Calu3 (cell line): ENCODE measurements at regions not wholly inside any gene's neighbourhood (a gene's known extent, or its start where the extent isn't known, plus 50 kb on each side); places are given as distances from the start of the nearest gene placed in this dataset.

Source experiments
- BruUV-seq: library from RNA; stranded (reverse); fragments of 400-500 nt; replicated peaks from 2 replicates; lab custom pipeline; 2021; lab: Mats Ljungman, UMichigan
- CTCF ChIA-PET: fragments of 300-600 bp; sonication (Branson Sonifier 250); formaldehyde crosslinking; loops from one replicate; lab custom pipeline; 2022; ENCODE audit warnings: antibody characterized with exemption; lab: Charles Lee
- DNase-seq: peaks from one replicate; pipeline ENCODE4 v3.0.0; 2022
- H3K27ac Mint-ChIP-seq: one replicate; pipeline ENCODE4 v1.8.0; 2022; ENCODE audit warnings: mixed read lengths; ENCODE audit not compliant: unreplicated experiment
- H3K27me3 Mint-ChIP-seq: one replicate; pipeline ENCODE4 v1.8.0; 2022; ENCODE audit warnings: mixed read lengths; ENCODE audit not compliant: unreplicated experiment
- H3K36me3 Mint-ChIP-seq: one replicate; pipeline ENCODE4 v1.8.0; 2022; ENCODE audit warnings: mild to moderate bottlenecking, moderate library complexity, mixed read lengths; ENCODE audit not compliant: insufficient read depth, unreplicated experiment
- H3K4me1 Mint-ChIP-seq: one replicate; pipeline ENCODE4 v1.8.0; 2022; ENCODE audit warnings: mild to moderate bottlenecking, low read depth, mixed read lengths; ENCODE audit not compliant: unreplicated experiment
- H3K4me3 Mint-ChIP-seq: one replicate; pipeline ENCODE4 v1.8.0; 2022; ENCODE audit warnings: mild to moderate bottlenecking, low read depth, moderate library complexity, mixed read lengths; ENCODE audit not compliant: unreplicated experiment
- H3K9me3 Mint-ChIP-seq: one replicate; pipeline ENCODE4 v1.8.0; 2022; ENCODE audit warnings: low read depth, mixed read lengths; ENCODE audit not compliant: unreplicated experiment
- intact Hi-C: fragments of 100-400 bp; cut with micrococcal nuclease; formaldehyde crosslinking; loops from one replicate; pipeline ENCODE4 v1.10.0; 2022; ENCODE audit not compliant: unreplicated experiment
- TF ChIP-seq, protein P1 (sequence below): fragments of 200-600 bp; IDR thresholded peaks from one replicate; pipeline ENCODE4 v1.8.0; 2022; ENCODE audit warnings: antibody characterized with exemption; ENCODE audit not compliant: unreplicated experiment

- no TSS peak for BruUV-seq
- Mint-ChIP-seq H3K27me3 (no peaks in the 10 kb centered on the region), H3K9me3 (peaks cover 3% of the 10 kb centered on the region), H3K27ac (no peak overlapping the region), H3K4me1 (no peaks in the 10 kb centered on the region), H3K4me3 (no peak overlapping the region), H3K36me3 (no peaks in the 10 kb centered on the region)
- DNase-seq = no peak
- TF ChIP-seq, protein P1, sequence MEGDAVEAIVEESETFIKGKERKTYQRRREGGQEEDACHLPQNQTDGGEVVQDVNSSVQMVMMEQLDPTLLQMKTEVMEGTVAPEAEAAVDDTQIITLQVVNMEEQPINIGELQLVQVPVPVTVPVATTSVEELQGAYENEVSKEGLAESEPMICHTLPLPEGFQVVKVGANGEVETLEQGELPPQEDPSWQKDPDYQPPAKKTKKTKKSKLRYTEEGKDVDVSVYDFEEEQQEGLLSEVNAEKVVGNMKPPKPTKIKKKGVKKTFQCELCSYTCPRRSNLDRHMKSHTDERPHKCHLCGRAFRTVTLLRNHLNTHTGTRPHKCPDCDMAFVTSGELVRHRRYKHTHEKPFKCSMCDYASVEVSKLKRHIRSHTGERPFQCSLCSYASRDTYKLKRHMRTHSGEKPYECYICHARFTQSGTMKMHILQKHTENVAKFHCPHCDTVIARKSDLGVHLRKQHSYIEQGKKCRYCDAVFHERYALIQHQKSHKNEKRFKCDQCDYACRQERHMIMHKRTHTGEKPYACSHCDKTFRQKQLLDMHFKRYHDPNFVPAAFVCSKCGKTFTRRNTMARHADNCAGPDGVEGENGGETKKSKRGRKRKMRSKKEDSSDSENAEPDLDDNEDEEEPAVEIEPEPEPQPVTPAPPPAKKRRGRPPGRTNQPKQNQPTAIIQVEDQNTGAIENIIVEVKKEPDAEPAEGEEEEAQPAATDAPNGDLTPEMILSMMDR = no peak
- intact Hi-C loops = no loop called here
- CTCF ChIA-PET = no interaction called here
These were observed 101.2 kb downstream of the ZNF519 start for GRCh38 chr18:14031053-14031452.

GRCh38 chr18:14029512-14029911, 102.7 kb downstream of the ZNF519 start:
- peaks cover 4% of the 10 kb centered on the region for H3K27me3 Mint-ChIP-seq
- no TSS peak for BruUV-seq
- TF ChIP-seq, protein P1 = no peak
- no peak overlapping the region for H3K27ac Mint-ChIP-seq
- CTCF ChIA-PET = no interaction called here
- H3K9me3 Mint-ChIP-seq = no peaks in the 10 kb centered on the region
- H3K4me1 Mint-ChIP-seq = no peaks in the 10 kb centered on the region
- DNase-seq = no peak
- intact Hi-C loops = no loop called here
- no peaks in the 10 kb centered on the region for H3K36me3 Mint-ChIP-seq
- H3K4me3 Mint-ChIP-seq = no peak overlapping the region

- intact Hi-C loops = no loop called here
- Mint-ChIP-seq H3K27me3 (peaks cover 23% of the 10 kb centered on the region), H3K9me3 (no peaks in the 10 kb centered on the region), H3K4me1 (no peaks in the 10 kb centered on the region), H3K36me3 (no peaks in the 10 kb centered on the region), H3K4me3 (no peak overlapping the region), H3K27ac (no peak overlapping the region)
- TF ChIP-seq, protein P1 = no peak
- CTCF ChIA-PET = no interaction called here
- no TSS peak for BruUV-seq
- no peak for DNase-seq
These were observed 106.0 kb downstream of the ZNF519 start for GRCh38 chr18:14026199-14026598.

DNA sequence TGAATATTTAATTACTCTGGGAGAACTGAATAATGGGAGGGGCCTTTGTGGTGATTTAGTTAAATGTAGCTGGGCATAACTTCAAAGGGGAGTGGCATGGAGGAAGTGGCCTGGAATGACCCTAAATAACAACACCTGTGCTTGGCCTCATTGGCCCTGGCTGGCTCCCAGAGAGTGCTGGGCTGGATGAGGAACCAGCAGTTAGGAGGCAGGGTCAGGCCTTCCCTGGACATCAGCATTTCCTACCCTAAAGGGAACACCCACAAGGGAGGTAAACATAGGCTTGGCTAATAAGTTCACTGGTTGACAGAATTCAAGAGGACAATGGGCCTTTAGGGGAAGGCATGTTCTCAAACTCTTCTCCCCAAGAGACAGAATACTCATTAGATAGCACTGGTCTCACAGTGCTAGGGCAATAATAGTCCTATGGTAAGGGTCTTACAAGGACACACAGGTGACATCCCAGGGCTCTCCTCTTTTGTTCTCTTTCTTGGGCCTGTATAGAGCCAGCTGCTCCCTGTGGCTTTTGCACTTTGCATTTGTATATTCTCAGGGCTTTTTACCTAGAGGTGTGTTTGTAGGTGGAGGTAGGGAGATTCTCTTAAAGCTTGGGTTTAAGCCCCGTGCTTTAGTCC, 106.8 kb downstream of the ZNF519 start:
- H3K36me3 Mint-ChIP-seq = no peaks in the 10 kb centered on the region

More for the DNA sequence above, 106.8 kb downstream of the ZNF519 start:
- TF ChIP-seq, protein P1 = no peak
- BruUV-seq = no TSS peak
- Mint-ChIP-seq H3K27me3 (peaks cover 23% of the 10 kb centered on the region), H3K27ac (no peak overlapping the region), H3K9me3 (no peaks in the 10 kb centered on the region), H3K4me1 (no peaks in the 10 kb centered on the region), H3K4me3 (no peak overlapping the region)
- DNase-seq = no peak
- intact Hi-C loops = no loop called here
- CTCF ChIA-PET = no interaction called here
